HG02943 (cell line): ENCODE measurements at regions not wholly inside any gene's neighbourhood (a gene's known extent, or its start where the extent isn't known, plus 50 kb on each side); places are given as distances from the start of the nearest gene placed in this dataset.

ENCODE experiments used
- ATAC-seq: cut with Tn5 transposase; IDR thresholded peaks from one replicate; pipeline ENCODE4 v1.9.1; 2021; ENCODE audit warnings: mild to moderate bottlenecking, low read depth, moderate library complexity; ENCODE audit not compliant: unreplicated experiment

DNA sequence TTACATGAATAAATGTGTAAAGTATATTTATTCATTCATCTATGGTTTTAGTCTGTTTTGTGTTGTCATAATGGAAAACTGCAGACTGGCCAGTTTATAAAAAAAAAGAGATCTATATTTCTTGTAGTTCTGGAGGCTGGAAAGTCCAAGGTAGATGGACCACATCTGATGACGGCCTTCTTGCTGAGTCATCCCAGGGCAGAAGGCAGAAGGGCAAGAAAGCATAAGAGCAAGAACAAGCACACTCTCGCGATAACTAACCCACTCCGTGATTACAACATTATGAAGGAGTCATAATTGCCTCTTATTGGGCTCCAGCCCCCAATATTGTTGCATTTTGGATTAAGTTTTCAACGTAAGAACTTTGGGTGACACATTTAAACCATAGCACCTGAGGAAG is 180.4 kb upstream of the DAB2 start:
- ATAC-seq: no peak

DNA sequence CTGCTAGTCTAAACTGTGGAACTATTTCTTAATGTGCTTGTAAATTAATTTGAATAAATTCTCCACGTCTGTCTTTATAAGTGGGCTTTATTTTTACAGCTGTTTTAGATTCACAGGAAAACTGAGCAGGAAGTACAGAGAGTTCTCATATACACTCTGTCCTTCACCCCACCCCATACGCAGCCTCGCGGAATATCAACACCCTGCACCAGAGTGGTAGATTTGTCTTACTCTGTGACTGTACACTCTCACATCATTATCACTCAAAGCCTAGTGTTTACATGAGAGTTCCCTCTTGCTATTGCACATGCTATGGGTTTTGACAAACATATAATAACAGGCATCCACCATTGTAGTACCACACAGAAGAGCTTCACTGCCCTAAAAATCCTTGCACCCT is 179.7 kb upstream of the DAB2 start:
- no peak for ATAC-seq

DNA sequence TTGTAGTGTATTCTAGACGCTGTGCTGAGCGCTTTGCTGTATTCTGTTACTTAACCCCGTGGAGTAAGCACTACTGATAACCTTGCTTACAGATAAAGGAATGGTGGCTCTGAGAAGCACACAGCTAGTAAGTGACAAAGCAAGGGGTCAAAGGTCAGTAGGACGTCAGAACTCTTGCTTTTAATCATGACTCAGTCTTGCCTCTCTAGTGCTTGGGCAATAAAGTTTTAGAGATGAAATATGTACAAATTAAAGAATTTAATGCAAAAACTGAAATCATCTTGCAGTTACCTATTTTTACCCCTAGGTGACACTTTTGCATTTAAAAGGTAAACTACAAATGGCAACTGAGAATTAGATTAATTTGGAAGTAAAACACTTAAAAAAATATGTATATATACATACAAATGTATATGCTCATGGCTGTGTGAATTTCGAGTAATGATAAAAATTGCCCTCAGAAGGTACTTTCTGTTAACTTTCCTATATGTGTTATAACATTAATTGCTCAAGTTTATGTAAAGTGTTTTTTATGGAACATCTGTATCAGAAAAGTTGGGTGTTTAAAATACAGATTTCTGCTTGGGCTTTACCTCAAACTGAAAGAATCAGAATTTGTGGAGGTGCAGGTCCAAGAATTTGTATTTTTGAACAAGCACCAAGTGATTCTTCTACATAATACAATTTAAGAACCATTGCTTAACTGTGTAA is 175.1 kb upstream of the DAB2 start:
- ATAC-seq: no peak

DNA sequence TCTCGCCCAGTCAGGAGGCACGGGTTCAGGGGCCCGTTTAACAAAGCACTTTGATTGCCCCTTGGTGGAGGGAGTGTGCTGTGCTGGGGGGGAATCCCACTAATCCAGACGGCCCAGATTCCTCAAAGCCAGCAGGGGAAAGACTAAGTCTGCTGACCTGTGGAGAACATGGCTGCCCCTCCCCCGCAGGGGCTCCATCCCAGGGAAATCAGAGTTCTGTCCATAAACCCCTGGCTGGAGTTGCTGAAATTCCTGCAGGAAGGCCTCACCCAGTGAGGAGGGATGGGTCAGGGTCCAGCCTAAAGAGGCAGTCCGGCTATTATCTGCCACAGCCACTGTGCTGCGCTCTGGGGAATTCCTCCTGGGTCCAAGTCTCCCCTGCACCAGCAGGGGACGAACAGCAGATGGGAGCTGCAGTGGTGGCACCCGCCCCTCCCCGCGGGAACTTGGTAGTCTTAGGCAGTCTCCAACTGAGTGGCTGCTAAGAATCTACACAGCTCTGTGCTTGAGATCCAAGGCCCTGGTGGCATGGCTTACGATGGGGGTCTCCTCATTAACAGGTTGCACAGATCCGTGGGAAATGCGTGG is 174.0 kb upstream of the DAB2 start:
- ATAC-seq: no peak

DNA sequence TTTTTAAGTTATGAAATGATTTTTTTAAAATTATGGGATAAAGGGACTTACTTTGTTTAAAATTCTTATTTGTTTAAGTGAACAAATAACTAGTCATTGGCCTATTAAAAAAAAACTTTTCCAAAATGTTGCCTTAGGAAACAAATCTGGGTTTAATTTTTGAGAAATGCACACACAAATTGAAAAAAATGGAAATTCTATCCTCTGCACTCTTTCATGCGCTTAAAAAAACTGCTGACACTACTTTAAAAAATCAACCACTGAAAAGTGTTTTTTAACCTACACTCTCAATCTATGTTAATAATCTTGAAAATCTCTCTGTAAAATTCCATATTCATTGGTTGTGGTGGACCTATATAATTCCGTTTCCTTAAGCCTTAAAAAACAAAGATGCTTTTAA is 163.4 kb upstream of the DAB2 start:
- no peak for ATAC-seq

DNA sequence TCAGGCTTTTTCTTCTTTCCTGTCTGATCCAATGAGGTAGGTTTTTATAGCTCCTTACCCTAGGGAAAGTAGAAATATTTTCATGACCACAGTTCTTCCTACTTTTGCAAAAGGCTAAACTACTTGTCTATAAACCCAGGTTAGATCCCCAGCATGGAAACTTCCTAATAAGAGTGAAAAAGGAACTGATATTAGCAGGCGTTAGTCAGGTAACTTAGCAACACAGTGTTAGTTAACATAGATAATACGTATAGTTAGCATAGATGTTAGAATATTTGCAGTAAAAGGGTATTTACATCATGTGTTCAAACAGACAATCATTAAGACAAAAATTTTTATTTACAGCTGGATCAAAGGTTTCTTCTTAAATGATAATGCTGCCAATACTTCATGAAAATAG is 162.9 kb upstream of the DAB2 start:
- no peak for ATAC-seq

DNA sequence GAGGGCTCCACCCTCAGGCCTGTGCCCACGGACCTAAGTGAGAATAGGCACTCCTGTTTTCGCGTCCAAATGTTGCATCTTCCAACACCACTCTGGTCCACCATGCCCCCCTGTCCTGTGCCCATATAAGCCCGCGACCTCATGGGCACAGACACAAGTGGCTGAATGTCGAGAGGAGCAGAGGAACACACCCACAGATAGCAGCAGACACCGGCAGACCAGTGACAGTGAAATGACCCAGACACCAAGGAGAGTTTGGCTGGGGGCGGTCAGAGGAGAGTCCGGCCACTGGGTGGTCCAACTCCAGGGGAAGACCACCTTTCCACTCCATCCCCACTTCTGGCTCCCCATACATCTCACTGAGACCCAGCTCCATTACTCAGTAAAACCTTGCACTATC is 161.4 kb upstream of the DAB2 start:
- ATAC-seq: no peak

DNA sequence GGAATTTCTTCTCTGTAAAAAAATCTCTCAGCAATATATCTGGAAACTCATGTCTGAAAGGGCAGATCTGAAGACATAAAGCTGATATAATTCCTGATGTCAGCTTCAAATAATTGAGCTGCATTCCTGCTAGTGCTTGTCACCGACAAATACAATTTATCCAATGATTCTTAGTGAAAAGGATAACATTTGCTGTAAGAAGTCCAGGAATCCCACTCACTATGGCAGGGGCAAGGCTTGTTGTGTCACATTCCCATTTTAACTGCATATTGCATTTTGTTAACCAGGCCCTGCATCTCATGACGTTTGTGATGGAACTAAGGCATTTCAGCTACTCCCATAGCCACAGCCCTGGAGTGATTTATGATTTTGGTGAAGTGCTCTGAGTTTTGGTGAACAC is 160.1 kb upstream of the DAB2 start:
- no peak for ATAC-seq

DNA sequence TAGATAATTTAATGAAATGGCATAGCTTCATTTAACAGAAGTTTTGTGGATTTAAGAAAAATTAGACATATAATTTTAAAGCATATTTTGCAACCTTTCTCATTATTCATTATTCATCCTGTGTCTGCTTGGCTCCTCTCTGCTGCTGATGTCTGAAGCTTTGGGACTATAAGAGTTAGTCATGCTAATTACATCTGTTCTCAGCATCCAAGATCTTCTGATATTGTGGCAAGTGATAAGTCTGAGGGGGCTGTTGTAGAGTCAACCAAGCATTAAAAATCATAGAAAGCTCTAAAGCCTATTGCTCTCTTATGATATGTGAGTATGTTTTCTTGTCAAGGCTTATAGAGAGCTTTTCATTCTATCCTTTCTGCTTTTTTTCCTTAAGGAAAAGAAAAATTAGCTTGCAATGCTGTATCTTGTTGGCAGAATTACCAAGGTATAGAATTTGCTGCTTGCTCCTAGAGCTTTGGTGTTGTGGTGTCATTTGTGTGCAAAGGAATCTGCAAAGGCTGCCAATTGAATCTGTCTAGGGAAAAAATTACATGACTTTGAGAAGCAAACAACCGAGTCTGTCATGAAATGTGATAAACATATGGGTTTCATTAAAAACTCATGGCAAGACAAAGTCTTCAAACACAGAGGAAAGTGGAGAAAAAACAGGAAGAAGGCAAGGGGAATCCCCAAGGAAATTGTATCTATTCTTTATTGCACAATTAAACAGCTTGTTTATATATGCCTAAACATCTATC is 156.1 kb upstream of the DAB2 start:
- ATAC-seq: no peak

DNA sequence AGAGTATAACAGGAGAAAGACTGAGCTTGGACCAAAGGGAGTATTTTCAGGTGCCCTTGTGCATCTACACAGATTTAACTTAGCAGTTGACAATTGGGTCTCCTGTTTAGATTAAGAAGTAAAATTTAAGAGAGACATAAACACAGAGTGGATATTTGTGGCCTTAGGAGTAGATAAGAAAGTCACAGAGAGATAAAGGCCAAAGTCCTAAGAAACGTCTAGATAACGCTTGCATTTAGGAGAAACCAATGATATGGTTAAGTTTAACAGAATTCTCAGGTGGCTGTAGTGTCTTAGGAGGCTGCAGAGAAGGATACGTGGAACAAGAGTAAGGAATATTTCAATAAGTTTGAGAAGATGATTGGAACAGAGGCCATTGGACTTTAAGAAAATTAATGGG is 155.0 kb upstream of the DAB2 start:
- no peak for ATAC-seq

DNA sequence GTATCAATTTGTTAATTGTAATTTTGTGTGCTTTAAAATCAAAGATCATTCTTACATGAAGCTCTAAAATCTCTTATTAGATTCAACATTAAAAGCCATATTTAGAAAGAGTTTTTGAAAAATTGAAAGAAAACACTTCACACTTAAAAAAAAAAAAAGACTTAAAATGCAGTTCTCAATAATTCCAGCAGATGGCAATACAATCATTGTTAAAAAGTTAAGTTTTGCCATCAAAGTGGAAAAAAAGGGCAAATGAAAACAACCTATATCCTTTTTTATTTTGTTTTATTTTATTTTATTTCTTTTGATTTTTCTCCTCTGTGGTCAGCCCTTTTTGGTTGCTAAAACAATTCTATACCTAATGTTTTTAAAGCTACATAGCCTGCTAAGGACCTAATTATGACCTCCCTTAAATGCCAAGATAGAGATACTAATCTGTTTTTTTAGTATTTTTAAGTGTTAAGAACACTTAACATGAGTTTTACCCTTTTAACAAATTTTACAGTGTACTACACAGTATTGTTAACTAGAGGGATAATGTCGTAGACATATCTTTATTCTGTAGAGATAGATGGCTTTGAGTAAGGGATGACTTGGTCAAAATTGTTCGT is 154.2 kb upstream of the DAB2 start:
- ATAC-seq: no peak

DNA sequence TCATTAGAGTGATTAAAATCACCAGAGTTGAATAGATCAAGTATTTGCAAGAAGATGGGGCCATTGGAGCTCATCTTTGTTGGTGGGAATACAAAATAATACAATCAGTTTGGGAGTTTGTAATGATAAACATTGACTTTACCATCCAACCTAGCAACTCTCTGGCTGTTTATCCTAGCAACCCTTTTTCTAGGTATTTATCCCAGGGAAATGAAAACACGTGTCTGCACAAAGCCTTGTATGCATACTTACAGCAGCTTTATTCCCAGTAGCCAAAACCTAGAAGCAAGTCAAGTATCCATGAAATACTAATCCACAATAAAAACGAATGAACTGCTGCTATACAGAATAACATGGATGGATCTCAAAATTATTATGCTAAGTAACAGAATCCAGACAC is 152.7 kb upstream of the DAB2 start:
- no peak for ATAC-seq

DNA sequence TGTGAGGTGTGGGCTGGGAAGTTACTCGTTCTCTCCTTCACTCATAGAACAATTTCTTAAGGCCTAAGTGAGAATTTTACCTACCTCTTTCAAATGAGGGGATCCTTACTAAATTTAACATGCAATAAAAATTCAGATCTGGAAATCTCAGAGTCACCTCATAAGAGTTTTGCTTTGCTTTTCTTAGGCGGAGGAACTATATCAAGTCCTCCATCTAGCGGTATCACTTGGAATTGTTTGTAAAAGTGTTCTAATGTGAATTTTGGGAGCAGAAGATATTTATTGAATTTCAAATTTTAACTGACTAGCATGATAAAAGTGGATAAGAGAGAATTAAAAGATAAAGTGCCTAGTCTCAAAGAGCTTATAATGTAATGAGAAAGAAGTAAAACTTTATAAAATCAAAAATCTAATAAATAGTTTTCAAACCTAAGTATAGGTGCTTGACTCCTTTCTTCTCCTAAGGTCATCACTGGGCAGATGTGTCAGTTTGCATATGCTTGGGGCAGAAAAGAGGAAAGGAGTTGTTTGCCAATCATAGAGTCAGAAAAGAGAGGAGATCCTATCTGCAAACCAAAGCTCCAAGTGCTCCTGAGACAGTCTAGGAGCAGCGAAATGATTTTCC is 145.7 kb upstream of the DAB2 start:
- no peak for ATAC-seq

DNA sequence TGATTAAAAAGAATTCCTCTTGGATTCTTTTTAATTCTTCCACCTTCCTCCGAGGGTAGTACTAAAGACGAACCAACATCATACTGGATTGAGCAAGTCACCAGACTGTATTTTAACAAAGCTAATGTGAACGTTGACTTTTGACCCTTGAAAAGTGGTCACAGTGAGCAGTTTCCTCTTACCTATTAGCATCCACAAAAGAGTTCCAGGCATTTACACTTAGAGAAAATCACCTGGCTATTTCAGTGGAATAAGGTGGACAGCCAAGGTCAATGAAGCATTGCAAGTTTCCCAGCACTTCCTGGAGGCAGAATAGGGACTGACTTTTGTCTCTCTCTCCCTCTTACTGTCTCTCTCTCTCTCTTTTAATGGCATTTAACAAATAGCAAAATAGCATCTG is 145.1 kb upstream of the DAB2 start:
- no peak for ATAC-seq

DNA sequence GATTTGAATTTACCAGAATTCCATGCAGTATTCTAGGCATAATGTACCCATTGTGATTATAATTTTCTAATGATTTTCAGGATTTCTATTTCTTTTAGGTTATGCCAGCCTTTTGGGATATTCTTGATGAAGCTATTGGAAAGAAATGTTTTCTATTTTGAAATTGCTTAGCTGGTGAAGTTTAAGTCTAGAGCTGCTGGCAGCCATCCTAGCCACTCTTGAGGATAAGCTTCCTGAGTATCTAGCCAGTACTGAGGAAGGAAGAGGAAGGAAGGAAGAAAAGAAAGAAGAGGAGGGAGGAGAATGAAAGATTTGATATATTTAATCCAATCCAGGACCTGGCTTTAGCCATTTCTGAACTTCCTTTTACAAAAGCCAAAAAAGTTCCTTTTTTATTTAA is 142.1 kb upstream of the DAB2 start:
- ATAC-seq: no peak

DNA sequence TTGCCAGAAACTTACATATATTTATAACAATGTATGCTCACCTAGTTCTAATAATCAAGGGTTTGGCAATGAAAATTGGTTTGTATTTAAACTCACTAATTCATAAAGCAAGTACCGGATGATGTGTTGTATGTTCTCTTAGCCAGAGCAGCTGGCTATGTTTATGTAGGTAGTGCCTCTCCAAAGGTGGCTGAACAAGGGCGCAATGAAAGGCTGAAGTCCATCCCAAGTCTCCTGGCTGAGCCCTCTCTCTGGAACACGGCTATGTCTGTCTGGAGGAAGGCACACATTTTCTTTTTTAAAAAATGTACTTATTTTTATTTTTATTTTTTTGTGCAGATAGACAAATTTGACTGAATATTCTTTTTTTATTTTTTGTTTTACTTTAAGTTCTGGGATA is 141.2 kb upstream of the DAB2 start:
- no peak for ATAC-seq

DNA sequence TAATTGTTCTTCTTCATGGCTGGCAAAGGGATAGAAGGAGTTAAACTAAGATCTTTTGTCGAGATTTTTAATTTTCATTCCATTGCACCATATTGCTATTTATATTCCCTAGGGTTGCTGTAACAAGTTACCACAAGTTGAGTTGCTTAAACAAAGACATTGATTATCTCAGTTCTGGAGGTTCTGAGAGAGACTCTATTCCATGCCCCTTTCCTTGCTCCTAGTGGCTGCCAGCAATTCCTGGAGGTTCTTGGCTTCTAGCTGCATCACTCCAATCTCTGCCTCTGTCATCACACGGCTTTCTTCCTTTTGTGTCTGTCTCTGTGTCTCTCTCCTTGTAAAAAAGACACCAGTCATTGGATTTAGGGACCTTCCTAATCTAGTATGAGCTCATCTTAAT is 136.6 kb upstream of the DAB2 start:
- no peak for ATAC-seq

DNA sequence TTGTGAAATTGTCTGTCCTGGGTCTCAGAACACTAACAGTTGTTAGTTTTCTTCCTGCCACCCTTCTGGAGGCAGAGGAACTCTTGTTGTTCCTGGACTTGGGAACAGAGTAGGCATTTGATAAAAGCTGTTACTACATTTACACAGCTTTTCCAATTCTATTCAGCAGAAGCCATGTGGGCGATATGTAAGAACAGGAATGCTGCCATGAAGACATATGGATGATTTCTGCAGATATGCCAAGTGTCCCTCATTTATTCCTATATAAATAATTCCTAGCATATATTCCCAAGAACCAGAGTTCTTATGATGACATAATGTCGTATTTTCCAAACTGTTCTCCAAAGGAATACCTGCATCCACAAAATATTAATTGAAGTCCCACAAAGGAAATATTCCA is 135.9 kb upstream of the DAB2 start:
- no peak for ATAC-seq

DNA sequence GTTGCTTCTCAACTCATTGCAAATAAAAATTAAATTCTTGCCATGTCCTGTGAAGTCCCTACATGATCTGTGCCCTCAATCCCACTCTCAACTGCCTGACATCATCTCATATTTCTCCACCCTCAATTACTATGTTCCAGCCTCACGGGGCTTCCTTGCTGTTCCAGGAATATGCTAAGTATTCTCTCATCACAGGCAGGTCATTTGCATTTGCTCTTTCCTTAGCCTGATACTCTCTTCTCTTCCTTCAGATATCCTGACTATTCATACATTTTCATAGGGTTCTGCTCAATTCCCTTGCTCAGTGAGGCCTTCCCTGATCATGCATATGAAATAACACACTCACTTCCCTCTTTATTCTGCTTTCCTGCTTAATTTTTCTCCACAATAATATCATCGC is 135.1 kb upstream of the DAB2 start:
- no peak for ATAC-seq

DNA sequence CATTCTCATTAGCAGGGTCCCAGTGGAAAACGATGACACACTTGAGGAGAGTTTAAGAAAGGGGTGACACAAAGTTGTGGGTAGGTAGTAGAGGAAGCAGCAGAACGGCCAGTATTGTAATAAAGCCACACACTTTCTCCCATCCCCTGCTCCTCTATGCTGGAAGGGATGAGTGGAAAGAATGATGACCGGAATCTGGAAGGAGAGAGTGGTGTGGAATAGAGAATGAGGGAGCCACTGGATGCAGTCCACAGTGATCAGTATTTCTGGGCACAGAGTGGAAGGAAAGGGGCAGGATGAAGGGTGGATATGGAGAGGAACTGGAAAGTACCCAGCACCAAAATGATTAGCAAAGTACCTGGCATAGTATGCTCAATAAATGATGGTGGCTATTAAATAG is 133.8 kb upstream of the DAB2 start:
- no peak for ATAC-seq

DNA sequence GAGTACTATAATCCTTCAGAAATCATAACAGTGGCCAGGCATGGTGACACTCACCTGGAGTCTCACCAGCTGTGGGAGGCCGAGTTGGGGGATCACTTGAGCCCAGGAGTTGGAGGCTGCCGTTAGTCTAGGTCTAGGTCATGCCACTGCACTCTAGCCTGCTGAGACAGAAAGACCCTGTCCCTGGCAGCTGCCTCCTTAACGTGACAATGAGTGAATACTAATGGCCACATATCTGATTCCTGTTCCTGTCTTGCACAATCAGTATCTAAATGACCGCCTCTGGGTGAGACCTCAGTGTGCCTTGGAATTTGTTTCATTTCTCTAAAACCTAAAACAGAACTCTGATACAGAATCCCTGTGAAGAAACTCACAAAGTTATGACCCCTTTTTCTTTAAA is 131.0 kb upstream of the DAB2 start:
- no peak for ATAC-seq
